HG03354 (cell line): ENCODE measurements at regions not wholly inside any gene's neighbourhood (a gene's known extent, or its start where the extent isn't known, plus 50 kb on each side); places are given as distances from the start of the nearest gene placed in this dataset.

Source experiments
- ATAC-seq: cut with Tn5 transposase; IDR thresholded peaks from one replicate; pipeline ENCODE4 v1.9.1; 2021; ENCODE audit warnings: mild to moderate bottlenecking; ENCODE audit not compliant: unreplicated experiment, poor library complexity, severe bottlenecking

DNA sequence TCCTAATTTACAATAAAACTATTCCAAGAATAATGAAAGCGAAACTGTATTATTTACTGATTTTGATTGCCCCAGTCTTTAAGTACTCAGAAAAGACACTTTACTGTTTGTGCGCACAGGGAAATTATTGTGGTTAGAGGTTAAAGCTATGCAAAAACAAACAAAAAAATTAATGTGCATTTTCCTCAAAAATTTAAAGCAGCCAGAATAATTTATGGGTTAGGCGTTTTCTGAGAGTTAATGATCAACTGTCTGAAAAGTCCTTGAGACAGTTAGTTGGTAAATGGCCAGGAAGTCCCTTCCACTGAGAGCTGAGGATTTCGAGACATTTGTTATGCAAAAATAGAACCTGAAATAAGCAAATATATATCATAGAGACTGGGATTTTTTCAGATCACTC is 143.3 kb downstream of the IRS1 start:
- no peak for ATAC-seq

GRCh38 chr2:226655871-226656270 is 143.7 kb downstream of the IRS1 start:
- no peak for ATAC-seq

- no peak for ATAC-seq
These were observed 146.4 kb downstream of the IRS1 start for GRCh38 chr2:226652983-226653765.

DNA sequence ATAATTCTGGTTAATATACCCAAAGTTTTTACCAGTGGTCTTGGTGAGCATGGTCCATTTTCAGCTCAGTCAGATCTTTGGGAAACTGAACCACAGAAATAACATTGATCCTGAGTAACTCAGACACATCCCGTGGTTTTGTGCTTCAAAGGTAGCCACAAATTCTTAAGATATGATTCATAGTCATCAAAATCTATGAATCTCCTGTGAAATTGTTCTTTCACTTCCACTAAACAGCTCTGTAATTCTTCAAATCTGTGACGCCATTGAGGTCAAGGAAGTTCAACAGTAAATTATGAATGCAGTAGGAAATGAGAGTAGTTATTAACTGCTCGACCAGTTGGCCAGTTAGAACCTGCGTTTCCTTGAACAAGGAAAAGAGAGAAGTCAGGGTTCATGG is 147.3 kb downstream of the IRS1 start:
- peak; percentile 69 for ATAC-seq

- peak; percentile 85 for ATAC-seq
These were observed 149.6 kb downstream of the IRS1 start for GRCh38 chr2:226649871-226650660.

DNA sequence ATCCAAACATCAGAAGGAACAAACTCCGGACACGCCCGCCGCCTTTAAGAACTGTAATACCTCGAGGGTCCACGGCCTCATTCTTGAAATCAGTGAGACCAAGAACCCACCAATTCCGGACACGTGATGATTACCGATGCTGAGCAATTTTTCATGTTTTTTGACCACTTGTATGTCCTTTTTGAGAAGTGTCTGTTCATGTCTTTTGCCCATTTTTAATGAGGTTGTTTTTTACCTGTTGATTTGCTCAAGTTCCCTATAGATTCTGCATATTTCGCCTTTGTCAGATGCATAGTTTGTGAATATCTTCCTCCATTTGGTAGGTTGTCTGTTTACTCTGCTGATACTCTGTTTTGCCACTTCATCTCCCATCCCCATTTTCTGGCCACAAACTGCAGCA is 150.4 kb downstream of the IRS1 start:
- ATAC-seq = no peak

DNA sequence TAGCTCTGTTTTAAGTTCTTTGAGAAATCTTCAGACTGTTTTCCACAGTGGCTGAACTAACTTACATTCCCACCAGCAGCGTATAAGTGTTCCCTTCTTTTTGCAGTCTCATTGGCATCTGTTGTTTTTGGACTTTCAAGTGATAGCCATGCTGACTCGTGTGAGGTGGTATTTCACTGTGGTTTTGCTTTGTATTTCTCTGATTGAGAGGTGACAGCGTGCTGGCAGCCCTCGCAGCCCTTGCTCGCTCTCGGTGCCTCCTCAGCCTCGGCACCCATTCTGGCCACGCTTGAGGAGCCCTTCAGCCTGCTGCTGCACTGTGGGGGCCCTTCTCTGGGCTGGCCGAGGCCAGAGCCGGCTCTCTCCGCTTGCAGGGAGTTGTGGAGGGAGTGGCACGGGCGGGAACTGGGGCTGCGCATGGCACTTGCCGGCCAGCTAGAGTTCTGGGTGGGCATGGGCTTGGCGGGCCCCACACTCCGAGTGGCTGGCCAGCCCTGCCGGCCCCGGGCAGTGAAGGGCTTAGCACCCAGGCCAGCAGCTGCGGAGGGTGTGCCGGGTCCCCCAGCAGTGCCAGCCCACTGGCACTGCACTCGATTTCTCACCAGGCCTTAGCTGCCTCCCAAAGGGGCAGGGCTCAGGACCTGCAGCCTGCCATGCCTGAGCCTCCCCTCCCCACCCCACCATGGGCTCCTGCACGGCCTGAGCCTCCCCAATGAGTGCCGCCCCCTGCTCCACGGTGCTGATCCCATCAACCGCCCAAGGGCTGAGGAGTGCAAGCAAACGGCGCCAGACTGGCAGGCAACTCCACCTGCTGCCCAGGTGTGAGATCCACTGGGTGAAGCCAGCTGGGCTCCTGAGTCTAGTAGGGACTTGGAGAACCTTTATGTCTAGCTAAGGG is 151.8 kb downstream of the IRS1 start:
- ATAC-seq = no peak

GRCh38 chr2:226644399-226644865 is 155.2 kb downstream of the IRS1 start:
- no peak for ATAC-seq

GRCh38 chr2:226643946-226644282 is 155.7 kb downstream of the IRS1 start:
- no peak for ATAC-seq

GRCh38 chr2:226643030-226643945 is 156.3 kb downstream of the IRS1 start:
- no peak for ATAC-seq

DNA sequence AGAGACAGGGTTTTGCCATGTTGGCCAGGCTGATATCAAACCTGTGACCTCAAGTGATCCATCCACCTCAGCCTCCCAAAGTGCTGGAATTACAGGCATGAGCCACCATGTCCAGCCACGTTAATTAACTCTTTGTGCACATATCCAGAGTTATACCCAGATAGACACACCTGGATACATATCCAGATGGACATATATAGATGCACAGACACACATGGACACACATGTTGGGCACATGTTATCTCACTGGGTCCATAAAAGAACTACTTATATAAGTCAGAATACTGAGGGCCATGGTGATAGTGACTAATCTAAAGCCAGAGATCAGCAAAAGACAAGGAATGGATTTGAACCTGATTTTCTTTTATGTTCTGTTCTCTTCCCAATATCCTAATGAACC is 158.6 kb downstream of the IRS1 start:
- no peak for ATAC-seq

DNA sequence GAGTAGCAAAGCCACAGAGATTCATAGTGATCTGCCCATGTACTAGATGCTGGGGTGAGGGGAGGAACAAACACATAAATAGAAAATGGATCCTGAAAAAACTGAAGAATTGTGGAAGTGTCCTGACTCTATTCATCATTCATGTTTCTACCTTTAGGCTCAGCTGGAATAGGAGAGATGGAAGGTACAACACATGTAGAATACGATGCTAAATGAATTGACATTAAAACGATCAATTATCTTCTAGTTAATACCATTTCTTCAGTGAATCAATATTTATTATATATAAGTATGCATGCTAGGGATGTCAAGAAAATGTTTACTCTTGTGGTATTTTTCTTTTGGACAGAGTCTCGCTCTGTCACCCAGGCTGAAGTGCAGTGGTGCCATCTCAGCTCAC is 159.1 kb downstream of the IRS1 start:
- no peak for ATAC-seq

DNA sequence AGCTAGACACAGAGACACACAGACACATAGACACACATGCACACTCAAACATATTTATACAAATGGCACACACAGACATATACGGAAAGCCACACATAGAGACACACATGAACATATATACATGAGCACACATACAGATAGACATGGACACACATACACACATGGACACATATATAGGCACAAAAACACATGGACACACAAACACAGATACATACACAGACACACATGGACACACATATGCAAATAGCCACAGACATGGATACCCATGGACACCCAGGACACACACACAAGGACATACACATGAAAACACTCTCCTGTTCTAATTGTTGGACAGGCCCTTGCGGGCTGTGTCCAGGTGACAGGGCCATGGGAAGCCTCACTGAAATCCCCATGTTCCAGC is 160.1 kb downstream of the IRS1 start:
- no peak for ATAC-seq

DNA sequence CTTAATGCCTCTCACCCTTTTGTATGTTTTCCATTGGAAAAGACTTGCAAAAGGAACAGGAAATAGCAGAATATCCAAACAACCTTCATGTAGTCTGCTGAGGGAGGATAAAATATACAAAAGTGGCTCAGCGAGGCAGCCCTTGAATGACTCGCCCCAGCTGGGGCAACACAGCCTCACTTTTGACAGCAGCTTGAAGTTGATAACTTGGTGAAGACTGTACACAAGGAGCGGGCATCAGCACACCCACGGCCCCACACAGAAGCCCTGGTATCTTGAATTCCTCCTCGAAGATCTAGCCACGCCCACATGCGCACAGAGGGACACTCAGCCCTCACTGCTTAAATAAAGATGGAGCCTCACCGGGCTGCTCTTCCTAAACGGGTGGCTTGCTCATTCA is 161.0 kb downstream of the IRS1 start:
- ATAC-seq = no peak

- ATAC-seq = no peak
These were observed 162.2 kb downstream of the IRS1 start for GRCh38 chr2:226637383-226637782.

GRCh38 chr2:226636586-226636985 is 163.0 kb downstream of the IRS1 start:
- no peak for ATAC-seq

DNA sequence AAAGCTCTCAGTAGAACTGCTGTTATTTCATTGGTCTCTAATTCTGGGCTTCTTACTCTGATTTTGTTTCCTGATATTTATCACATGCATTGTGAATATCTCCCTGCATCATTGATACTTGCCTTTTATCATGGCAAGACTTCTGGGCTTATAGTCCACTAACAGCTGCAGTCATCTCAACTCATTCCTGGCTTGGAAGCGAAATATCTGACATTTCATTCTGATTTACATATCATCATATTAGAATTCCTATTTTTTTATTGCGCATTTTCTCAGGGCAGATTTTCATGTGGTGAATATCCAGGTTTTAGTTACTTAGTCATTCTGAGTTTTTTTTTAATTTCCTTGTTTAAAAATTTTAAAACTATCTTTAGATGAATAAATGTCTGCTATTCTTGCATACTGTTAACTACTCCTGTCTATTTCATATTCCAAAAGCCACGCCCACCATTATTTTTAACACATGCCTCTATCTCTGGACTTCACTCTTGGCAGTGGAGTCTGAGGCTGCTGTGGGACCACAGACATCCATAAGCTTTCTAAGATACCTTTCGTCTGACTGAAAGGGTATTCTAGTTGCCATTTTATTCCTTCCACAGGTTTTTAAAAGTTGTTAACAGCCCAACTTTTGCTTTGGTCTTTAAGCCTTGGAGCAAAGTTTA is 164.5 kb downstream of the IRS1 start:
- ATAC-seq = no peak

DNA sequence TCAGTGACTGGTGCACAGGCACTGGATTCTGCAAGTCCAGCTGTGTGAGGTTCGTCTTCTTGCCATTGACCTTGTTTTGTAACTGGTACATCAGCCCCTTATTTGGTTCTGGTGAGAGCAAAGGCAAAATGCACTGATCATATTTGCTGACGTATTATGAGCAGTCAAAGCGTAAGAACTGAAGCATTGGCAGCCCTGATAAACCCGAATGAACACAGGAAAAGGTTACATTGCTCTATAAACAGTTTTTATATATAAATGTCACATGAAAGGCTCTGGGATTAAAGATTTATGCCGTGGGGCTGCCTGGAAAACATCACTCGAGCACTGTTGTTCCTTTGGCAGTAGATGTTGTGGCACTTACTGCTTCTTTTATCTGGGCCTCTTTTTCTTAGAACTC is 167.9 kb downstream of the IRS1 start:
- ATAC-seq = no peak

DNA sequence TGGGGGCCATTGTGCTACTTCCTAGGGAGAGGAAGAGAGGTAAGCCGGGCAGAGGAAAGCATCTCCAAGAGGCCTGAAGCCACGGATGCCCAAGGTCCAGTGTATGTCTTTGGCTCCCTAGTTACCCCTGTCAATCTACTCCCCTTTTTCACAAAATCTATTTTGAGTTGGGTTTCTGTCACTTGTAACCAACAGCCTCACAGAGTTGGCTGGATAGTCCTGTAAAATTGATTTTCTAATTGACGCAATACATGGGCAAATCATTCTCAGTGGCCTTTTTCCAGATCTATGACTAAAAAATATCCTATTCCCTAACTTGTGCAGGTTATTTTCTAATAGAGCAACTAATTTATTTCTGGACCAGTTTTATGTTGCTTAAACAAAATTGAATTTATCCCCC is 168.4 kb downstream of the IRS1 start:
- ATAC-seq = no peak
